Frontal cortex (tissue), 3 donors: ENCODE measurements at regions not wholly inside any gene's neighbourhood (a gene's known extent, or its start where the extent isn't known, plus 50 kb on each side); places are given as distances from the start of the nearest gene placed in this dataset.

Experiments
- DNase-seq, 2 donors: peaks; one replicate each; pipeline ENCODE4 v3.0.0; 2012; ENCODE audit warnings: low spot score in 2 of 2
- FAIRE-seq: peaks from 2 replicates; lab custom pipeline; 2012; peaks lifted over from hg19 to GRCh38; lab: Jason Lieb, UNC
- donor health status: control.
- donor health status: control.
- donor health status: control.

- no peak for DNase-seq
- no peak for FAIRE-seq
These were observed 89.6 kb downstream of the FOXL3 start for GRCh38 chr7:379456-380138.

GRCh38 chr7:380139-380485 is 90.1 kb downstream of the FOXL3 start:
- DNase-seq = no peak
- no peak for FAIRE-seq

GRCh38 chr7:380711-381210 is 90.8 kb downstream of the FOXL3 start:
- FAIRE-seq (no peak), DNase-seq (no peak)

- FAIRE-seq (no peak), DNase-seq (no peak)
These were observed 91.5 kb downstream of the FOXL3 start for GRCh38 chr7:381211-382042.

GRCh38 chr7:382043-382400 is 92.1 kb downstream of the FOXL3 start:
- no peak for FAIRE-seq
- DNase-seq = no peak

GRCh38 chr7:386385-386784 is 96.4 kb downstream of the FOXL3 start:
- FAIRE-seq = no peak
- DNase-seq = no peak

GRCh38 chr7:387132-388022 is 97.4 kb downstream of the FOXL3 start:
- FAIRE-seq (no peak), DNase-seq (no peak)

GRCh38 chr7:388023-388960 is 98.3 kb downstream of the FOXL3 start:
- FAIRE-seq = no peak
- peak in 1 of 2 donors; percentile 28 for DNase-seq

- no peak for FAIRE-seq
- no peak for DNase-seq
These were observed 99.2 kb downstream of the FOXL3 start for GRCh38 chr7:388961-389701.

- no peak for FAIRE-seq
These were observed 100.1 kb downstream of the FOXL3 start for GRCh38 chr7:389911-390601.

GRCh38 chr7:390761-391410 is 100.9 kb downstream of the FOXL3 start:
- DNase-seq (no peak), FAIRE-seq (no peak)

More at GRCh38 chr7:389911-390601, 100.1 kb downstream of the FOXL3 start:
- no peak for DNase-seq

GRCh38 chr7:391411-391951 is 101.5 kb downstream of the FOXL3 start:
- DNase-seq = no peak
- FAIRE-seq = no peak

GRCh38 chr7:391961-392524 is 102.1 kb downstream of the FOXL3 start:
- no peak for FAIRE-seq

GRCh38 chr7:392822-393221 is 102.9 kb downstream of the FOXL3 start:
- FAIRE-seq = no peak
- DNase-seq = no peak

More at GRCh38 chr7:391961-392524, 102.1 kb downstream of the FOXL3 start:
- DNase-seq = no peak

GRCh38 chr7:395643-396042 is 105.7 kb downstream of the FOXL3 start:
- DNase-seq = no peak
- no peak for FAIRE-seq

- FAIRE-seq (no peak), DNase-seq (no peak)
These were observed 108.9 kb downstream of the FOXL3 start for GRCh38 chr7:398888-399287.

GRCh38 chr7:400901-401485 is 111.0 kb downstream of the FOXL3 start:
- no peak for DNase-seq
- no peak for FAIRE-seq
